SU-DHL-6 (cell line): ENCODE measurements at regions not wholly inside any gene's neighbourhood (a gene's known extent, or its start where the extent isn't known, plus 50 kb on each side); places are given as distances from the start of the nearest gene placed in this dataset.
A peak's percentile ranks its signal among the peaks of the same experiment; 100 is the strongest.

ENCODE experiments used
- H2AFZ ChIP-seq: fragments of 200-600 bp; sonication (generic); 2 replicates; pipeline ENCODE4 v1.6.1; 2014; ENCODE audit warnings: low read depth, mild to moderate bottlenecking, moderate library complexity, mixed read lengths, antibody characterized with exemption, low read length; ENCODE audit not compliant: severe bottlenecking
- H3F3A ChIP-seq: fragments of 200-600 bp; shearing (Covaris generic); 2 replicates; pipeline ENCODE4 v1.6.0; 2016; ENCODE audit warnings: antibody characterized with exemption, mild to moderate bottlenecking; ENCODE audit not compliant: insufficient read depth
- H3K27ac ChIP-seq: fragments of 200-600 bp; sonication (generic); 2 replicates; pipeline ENCODE4 v1.5.1; 2016; ENCODE audit warnings: low read depth, mild to moderate bottlenecking, low read length, moderate library complexity, mixed read lengths
- H3K27me3 ChIP-seq: fragments of 200-600 bp; sonication (generic), shearing (Covaris generic); 2 replicates; pipeline ENCODE4 v1.6.0; 2014; ENCODE audit warnings: mild to moderate bottlenecking, low read length
- H3K36me3 ChIP-seq: fragments of 200-600 bp; sonication (generic); 2 replicates; pipeline ENCODE4 v1.6.1; 2014; ENCODE audit warnings: mild to moderate bottlenecking, low read length, mixed read lengths
- H3K4me2 ChIP-seq: fragments of 300-600, 200-600 bp; shearing (Covaris generic), sonication (generic); 2 replicates; pipeline ENCODE4 v1.6.0; 2014; ENCODE audit warnings: low read length, low read depth, mild to moderate bottlenecking; ENCODE audit not compliant: poor library complexity, severe bottlenecking
- H3K4me3 ChIP-seq: fragments of 200-600 bp; sonication (generic); 2 replicates; pipeline ENCODE4 v1.5.1; 2014; ENCODE audit warnings: antibody characterized with exemption, low read length, mild to moderate bottlenecking, mixed read lengths; ENCODE audit not compliant: insufficient read depth, poor library complexity, severe bottlenecking
- H3K79me2 ChIP-seq: fragments of 200-600 bp; sonication (generic); 2 replicates; pipeline ENCODE4 v1.6.1; 2014; ENCODE audit warnings: mild to moderate bottlenecking, low read length, moderate library complexity; ENCODE audit not compliant: insufficient read depth
- H3K9ac ChIP-seq: fragments of 200-600 bp; sonication (generic); 2 replicates; pipeline ENCODE4 v1.7.0; 2014; ENCODE audit warnings: mild to moderate bottlenecking, low read length
- H3K9me2 ChIP-seq: fragments of 200-600 bp; sonication (generic); replicated peaks from 2 replicates; pipeline ENCODE4 v1.6.1; 2014; ENCODE audit warnings: low read length; ENCODE audit not compliant: insufficient read depth
- H3K9me3 ChIP-seq: fragments of 200-600 bp; sonication (generic); 2 replicates; pipeline ENCODE4 v1.6.1; 2014; ENCODE audit warnings: low read length, mixed read lengths; ENCODE audit not compliant: insufficient read depth
- H4K20me1 ChIP-seq: fragments of 200-600 bp; sonication (generic); 2 replicates; pipeline ENCODE4 v1.6.1; 2014; ENCODE audit warnings: low read depth, mild to moderate bottlenecking, antibody characterized with exemption, low read length, moderate library complexity, mixed read lengths
- EZH2phosphoT487 ChIP-seq: fragments of 200-600 bp; sonication (generic), shearing (Covaris generic); conservative IDR thresholded peaks from 2 replicates; pipeline ENCODE4 v1.6.1; 2018; ENCODE audit warnings: mild to moderate bottlenecking, antibody characterized with exemption, low read length, moderate library complexity, mixed read lengths
- TF ChIP-seq, protein P1 (sequence below): fragments of 200-600 bp; sonication (generic); IDR thresholded peaks from one replicate; pipeline ENCODE4 v1.5.1; 2017; ENCODE audit warnings: antibody characterized with exemption, mild to moderate bottlenecking, low read length, moderate library complexity; ENCODE audit not compliant: insufficient read depth, poor library complexity, severe bottlenecking

DNA sequence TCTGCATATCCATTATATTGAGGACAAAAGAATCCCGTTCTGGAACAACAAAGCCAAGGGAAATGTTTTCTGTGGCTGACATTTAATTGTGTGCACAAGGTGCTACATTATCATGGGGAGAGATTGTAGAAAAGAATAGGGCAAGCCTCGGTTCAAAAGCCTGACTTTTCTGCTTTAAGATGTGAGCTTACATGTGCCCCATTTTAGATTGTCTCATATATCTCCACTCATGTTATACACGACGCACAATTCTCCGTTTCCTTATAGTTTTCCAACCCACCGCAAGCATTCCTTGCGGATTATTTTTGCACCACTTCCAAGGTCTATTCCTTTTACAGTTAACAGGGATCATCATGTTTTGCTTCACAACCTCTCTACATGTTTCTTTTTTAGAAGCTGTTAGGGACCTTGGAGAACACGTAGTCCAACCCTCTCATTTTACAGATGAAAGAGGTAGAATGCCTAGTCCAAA lies 99.6 kb upstream of the MAML3 start:
- Histone ChIP-seq H3K36me3 (no peaks in the 10 kb centered on the region), H3K9me3 (no peaks in the 10 kb centered on the region), H2AFZ (no peak overlapping the region), H3K27me3 (no peaks in the 10 kb centered on the region), H3K27ac (no peak overlapping the region), H3K4me2 (peak overlapping the region; percentile 43), H3K9me2 (no peaks in the 10 kb centered on the region), H4K20me1 (no peaks in the 10 kb centered on the region), H3K9ac (no peak overlapping the region), H3F3A (no peaks in the 10 kb centered on the region), H3K4me3 (no peak overlapping the region), H3K79me2 (no peaks in the 10 kb centered on the region)
- TF ChIP-seq, protein P1, sequence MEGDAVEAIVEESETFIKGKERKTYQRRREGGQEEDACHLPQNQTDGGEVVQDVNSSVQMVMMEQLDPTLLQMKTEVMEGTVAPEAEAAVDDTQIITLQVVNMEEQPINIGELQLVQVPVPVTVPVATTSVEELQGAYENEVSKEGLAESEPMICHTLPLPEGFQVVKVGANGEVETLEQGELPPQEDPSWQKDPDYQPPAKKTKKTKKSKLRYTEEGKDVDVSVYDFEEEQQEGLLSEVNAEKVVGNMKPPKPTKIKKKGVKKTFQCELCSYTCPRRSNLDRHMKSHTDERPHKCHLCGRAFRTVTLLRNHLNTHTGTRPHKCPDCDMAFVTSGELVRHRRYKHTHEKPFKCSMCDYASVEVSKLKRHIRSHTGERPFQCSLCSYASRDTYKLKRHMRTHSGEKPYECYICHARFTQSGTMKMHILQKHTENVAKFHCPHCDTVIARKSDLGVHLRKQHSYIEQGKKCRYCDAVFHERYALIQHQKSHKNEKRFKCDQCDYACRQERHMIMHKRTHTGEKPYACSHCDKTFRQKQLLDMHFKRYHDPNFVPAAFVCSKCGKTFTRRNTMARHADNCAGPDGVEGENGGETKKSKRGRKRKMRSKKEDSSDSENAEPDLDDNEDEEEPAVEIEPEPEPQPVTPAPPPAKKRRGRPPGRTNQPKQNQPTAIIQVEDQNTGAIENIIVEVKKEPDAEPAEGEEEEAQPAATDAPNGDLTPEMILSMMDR: no peak
- no peak for TF ChIP-seq EZH2phosphoT487

DNA sequence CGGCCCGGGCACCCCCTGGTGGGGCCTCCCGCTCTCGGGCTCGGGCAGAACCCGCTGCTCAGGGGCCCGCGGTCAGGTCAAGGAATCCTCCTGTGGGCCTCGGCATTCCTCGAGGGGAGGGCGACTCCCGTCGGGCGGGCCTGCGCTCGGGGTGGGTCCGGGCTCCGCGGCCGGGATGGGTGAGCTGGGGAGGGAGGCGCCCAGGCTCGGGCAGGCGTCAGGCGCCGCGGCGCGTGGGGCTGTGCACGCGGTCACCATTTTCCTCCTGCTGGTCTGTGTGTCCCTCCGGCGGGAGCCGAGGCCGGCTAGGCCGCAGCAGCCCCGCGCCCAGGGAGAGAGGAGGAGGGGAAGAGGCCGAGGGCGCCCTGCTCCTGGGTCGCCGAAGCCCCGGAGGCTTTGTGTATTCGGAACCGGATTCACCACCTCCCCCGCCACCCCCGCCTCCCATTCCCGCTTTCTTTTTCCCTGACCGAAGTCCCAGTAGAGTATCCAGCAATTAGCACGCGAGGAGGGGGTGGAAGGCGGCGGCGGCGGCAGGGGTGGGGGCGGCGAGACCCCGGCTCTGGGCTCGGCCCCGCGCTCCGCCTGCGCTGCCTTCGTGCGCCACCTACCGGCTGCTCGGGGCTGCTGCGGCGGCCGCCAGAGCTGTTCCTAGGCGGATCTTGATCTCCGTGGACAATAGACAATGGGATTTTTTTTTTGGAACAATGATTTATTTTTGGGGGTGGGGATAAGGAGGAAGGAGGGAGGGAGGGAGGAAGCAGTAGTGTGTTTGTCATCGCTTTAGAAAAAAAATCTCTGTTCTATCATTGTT lies 99.0 kb upstream of the MAML3 start:
- Histone ChIP-seq H2AFZ (no peak overlapping the region), H3K4me2 (peak overlapping the region; percentile 43), H3K27me3 (no peaks in the 10 kb centered on the region), H3K9me3 (no peaks in the 10 kb centered on the region), H3K9ac (peak overlapping the region; percentile 31), H3K4me3 (peak overlapping the region; percentile 22), H3F3A (no peaks in the 10 kb centered on the region), H3K36me3 (no peaks in the 10 kb centered on the region), H3K27ac (no peak overlapping the region), H4K20me1 (no peaks in the 10 kb centered on the region), H3K9me2 (no peaks in the 10 kb centered on the region), H3K79me2 (no peaks in the 10 kb centered on the region)
- no peak for TF ChIP-seq EZH2phosphoT487
- TF ChIP-seq, protein P1: peak; percentile 58

DNA sequence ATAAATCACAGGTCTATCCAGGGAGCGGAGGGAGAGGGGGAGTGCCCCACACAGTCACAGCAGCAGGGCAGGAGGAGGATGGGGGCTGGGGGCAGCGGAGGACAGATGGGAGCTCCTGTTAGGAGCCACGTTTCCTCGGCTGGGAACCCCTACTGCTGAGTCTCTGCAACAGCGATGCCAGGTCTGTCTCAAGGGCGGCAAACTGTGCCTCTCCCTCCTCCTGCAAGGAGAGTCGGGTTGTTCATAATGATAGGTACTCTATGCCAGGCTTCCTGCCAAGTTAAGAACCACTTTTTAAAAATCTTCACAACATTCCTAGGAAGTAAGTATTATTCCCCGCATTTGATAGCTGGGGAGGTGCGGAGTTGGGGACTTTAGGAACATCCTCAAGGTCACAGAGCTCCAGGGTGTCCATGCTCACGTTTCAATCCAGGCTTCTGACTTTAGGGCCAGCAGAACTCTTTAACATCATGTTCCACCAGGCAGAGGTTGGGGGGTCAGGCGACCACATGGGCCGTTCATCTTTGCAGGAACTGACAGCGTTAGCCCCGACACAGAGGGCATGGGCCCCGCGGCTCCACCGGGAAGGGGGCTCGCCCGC lies 98.3 kb upstream of the MAML3 start:
- Histone ChIP-seq H3F3A (no peaks in the 10 kb centered on the region), H3K36me3 (no peaks in the 10 kb centered on the region), H3K27ac (no peak overlapping the region), H2AFZ (no peak overlapping the region), H3K4me2 (no peak overlapping the region), H3K9me2 (no peaks in the 10 kb centered on the region), H4K20me1 (no peaks in the 10 kb centered on the region), H3K9ac (no peak overlapping the region), H3K27me3 (no peaks in the 10 kb centered on the region), H3K9me3 (no peaks in the 10 kb centered on the region), H3K79me2 (no peaks in the 10 kb centered on the region), H3K4me3 (no peak overlapping the region)
- TF ChIP-seq, protein P1: no peak
- no peak for TF ChIP-seq EZH2phosphoT487
